ENCODE measurements at regions not wholly inside any gene's neighbourhood (a gene's known extent, or its start where the extent isn't known, plus 50 kb on each side); places are given as distances from the start of the nearest gene placed in this dataset.
"Not testable (repeated sequence)": the region's sequence is repeated elsewhere in the genome, so short reads cannot be mapped to it uniquely, and the experiment has no call there.

DNA sequence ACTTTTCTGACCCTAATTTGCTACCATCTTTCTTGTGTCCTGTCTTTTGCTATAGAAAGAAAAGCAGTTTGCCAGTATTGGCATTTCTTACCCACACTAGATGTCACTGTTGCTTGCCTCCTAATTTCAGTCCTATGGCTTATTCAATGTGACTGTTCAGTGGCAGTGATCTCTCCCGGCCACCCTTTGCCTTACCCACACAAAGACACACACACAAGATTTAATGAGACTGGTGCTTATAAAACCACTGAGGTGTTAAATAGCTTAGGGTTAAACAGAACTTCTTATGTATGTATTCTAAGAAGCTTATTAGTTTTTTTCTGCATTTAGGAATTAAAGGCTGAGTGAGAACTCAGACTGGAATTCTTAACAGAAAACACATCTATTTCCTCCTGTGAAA, 233.6 kb upstream of the ASCC3 start:
- peak; percentile 86 to 88 for DNase-seq

DNA sequence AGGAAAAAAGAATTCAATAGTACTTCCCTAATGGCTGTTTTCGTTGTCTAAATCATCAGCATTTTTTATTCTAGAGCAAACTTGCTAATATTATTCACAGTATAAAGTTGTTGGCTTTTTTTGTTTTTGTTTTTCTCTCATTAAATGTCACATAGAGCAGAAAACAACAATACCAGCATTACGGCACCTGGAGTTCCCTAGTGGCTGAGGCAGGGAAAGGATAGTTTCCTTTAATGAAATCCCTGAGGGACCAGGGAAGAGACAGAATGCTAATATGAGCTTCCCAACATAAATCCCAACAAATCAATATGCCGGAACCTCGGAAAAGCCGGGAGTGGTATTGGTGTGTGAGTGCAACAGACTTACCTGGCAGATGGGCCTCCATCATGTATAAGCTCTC, 235.2 kb upstream of the ASCC3 start:
- peak; percentile 3 to 41 for DNase-seq

- DNase-seq: peak; percentile 93
These were observed 236.4 kb upstream of the ASCC3 start for GRCh38 chr6:101117393-101118135.

DNA sequence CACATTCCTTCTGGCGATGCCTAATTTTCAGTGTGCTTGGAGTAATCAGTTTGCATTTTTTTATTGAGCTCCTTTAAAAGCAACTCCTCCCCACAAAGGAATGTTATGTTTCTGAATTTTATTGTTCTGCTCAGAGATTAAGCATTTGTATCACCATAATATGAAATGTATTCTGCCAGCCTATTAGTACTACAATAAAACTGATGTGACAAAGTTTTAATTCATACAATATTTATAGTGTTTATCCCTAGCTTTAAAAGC, 236.9 kb upstream of the ASCC3 start:
- no peak for DNase-seq

DNA sequence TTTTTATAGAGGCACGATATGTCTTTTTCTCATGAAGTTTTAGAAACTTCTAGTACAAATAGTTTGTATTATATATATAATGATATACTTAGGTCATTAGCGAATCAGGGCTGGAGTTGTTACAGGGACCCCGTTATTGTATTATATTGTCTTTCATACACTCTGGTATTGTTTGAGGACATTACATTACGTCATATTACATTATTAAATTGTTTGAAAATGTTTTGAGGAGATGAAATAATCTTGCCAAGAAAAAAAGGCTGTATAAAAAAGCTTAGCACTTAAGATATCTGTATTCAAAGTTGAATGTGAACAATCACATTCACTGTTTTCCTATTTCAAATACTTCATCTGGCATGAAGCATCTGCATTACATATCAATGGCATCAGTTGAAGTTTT, 239.6 kb upstream of the ASCC3 start:
- no peak for DNase-seq

- no peak for DNase-seq
These were observed 244.3 kb upstream of the ASCC3 start for GRCh38 chr6:101125380-101125971.

DNA sequence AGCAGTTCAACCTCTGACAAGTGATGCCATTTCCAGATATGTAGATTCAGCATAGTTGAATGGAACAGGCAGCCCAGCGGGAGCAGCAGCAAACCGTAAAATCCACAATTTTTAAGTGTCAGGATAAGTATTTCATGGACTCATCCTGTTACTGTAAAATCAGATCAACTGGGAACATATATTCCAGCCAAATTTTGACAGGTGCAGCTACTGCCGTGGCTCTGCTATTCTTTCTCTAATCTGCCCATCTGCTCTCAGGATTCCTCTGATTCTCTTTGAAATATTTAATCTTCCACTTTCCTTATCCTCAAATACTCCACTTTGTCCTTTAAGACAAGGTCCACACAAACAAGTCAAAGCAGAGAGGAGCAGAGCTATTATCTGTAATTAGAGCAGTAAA, 245.4 kb upstream of the ASCC3 start:
- no peak for DNase-seq

DNA sequence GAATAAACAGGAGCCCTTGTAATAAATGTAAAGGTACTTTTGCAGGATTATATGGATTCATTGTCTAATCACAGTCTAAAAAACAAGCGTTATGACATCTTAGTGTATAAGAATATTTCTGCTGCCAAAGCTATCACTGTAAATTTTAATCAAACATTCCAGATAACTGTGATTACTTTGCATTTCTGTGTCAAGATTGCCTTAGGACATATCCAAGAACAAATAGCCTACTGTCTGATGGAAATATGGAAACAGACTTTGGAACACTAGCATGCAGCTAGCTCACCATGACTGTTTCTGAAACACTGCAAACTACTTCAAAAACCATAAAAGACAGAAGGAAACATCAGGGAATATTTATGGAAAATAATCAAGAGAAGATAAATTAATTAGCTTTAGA, 248.7 kb upstream of the ASCC3 start:
- DNase-seq: peak; percentile 30 to 38

GRCh38 chr6:101146389-101146788, 247.1 kb upstream of the GRIK2 start:
- DNase-seq: no peak

DNA sequence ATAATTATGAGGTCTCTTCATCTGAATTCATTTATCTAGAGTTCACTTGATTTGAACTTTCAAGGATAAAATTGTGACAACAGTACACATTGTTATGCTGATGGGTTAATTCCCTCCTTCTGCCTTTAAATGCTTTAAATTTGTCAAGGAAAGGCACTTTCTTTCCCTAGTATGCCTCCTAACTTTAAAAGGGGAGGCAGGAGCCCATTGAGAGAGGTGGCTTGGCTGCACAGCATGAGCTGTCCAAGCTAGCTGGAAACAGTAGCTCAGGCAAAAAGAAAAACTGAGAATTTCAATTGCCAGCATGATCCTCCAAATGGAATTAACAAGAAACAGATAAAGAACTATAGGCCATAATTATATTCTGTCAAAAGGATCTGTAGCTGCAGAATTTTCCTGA, 243.3 kb upstream of the GRIK2 start:
- no peak for DNase-seq

DNA sequence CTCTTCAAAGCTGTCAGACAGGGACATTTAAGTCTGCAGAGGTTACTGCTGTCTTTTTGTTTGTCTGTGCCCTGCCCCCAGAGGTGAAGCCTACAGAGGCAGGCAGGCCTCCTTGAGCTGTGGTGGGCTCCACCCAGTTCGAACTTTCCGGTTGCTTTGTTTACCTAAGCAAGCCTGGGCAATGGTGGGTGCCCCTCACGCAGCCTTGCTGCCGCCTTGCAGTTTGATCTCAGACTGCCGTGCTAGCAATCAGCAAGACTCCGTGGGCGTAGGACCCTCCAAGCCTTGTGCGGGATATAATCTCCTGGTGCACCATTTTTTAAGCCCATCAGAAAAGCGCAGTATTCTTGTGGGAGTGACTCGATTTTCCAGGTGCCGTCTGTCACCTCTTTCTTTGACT, 235.9 kb upstream of the GRIK2 start:
- DNase-seq: not testable (repeated sequence)

DNA sequence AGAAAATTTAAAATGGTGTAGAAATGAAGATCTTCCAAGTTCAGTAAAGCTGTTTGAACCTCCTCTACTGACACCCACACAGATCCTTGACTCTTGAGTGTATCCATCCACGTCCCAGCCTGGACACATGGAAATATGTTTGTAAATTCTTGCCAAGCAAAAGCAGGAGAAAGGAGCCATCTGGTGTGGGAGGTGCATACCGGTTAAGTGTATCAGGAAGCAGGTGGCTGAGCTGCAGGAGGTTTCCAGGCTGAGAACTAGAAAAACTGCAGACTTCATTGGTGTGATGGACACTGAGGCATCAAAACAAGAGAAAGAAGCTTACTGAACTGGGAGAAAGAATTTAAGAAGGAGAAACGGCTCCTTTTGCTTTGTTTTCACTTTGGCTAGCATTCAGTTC, 229.9 kb upstream of the GRIK2 start:
- DNase-seq: no peak

- no peak for DNase-seq
These were observed 225.9 kb upstream of the GRIK2 start for GRCh38 chr6:101167638-101168037.

GRCh38 chr6:101171049-101171448, 222.5 kb upstream of the GRIK2 start:
- not testable (repeated sequence) for DNase-seq

DNA sequence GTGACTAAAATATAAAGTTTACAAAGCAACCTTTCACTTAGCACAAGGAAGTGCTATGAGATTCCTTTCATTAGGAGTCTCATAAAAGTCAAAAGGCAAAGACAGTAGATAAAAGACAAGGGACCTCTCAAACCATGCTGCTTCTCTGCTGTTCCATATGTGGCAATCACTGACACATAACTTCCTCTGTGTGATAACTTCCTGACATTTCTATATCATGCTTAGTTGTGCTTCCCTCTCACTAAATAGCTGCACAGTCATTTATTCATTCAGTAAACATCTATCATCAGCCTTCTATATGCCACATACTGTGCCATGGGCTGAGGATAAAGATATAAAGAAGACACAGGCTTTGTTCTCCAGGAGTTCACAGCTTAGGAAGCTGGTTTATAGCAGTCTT, 214.8 kb upstream of the GRIK2 start:
- no peak for DNase-seq

DNA sequence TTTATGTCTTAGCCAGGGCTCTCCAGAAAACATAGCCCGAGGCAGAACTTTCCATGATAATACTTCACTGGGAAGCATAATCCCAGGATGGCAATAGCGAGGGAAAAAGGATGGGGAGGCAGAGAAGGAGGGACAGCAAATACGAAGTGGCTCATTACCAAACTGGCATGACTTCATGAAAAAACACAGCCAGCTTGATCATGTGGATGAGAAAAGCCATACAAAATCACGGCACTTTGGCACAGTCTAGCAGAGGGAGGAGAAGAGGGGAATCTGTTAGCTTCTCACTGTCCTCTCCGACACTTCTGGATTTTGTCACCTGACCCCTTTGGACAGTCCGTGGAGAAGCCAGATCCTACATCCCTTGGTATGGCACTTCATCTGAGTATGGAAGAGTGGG, 212.5 kb upstream of the GRIK2 start:
- no peak for DNase-seq

DNA sequence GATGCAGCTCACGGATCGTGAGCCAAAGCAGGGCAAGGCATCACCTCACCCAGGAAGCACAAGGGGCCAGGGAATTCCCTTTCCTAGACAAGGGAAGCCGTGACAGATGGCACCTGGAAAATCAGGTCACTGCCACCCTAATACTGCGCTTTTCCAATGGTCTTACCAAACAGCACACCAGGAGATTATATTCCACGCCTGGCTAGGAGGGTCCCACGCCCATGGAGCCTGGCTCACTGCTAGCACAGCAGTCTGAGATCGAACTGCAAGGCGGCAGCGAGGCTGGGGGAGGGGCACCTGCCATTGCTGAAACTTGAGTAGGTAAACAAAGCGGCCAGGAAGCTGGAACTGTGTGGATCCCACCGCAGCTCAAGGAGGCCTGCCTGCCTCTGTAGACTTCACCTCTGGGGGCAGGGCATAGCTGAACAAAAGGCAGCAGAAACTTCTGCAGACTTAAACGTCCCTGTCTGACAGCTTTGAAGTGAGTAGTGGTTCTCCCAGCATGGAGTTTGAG, 205.2 kb upstream of the GRIK2 start:
- DNase-seq: peak in 1 of 2 experiments; percentile 3

DNA sequence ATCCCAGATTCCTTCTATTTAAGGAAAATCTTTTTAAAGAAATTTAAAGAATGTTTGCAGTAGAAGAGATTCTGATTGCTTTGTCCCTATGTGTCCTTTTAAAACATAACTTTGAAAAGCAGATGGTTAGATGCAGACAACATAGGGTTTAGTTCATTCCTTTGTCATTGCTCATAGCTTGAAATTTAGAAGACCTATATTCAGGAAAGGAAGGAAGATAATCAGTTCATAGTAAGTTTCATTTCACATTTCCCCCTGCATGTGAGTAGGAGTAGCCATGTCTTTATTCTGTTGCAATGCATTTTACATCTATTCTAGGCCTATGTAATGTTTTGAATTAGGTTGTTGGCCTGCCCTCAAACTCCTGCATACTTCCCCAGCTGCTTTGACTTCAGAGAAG, 197.9 kb upstream of the GRIK2 start:
- DNase-seq: no peak

DNA sequence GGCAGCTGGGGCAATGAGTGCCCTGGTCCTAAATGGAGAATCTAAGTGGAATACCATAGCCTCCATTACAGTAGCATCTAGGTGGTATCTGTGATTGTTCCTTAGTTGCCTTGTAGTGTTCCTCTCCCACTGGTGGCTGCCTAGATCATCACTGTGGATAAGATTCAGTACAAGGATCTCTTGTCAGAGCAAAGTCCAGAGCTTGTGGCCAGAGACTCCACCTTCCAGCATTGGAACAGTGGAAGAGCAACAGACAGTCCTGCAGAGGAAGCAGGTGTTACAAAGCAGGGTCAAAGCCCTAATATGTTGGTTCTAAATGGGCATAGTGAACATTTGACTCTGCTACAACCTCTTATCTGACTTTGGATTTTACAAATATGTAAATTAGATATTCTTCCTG, 194.1 kb upstream of the GRIK2 start:
- DNase-seq: no peak

DNA sequence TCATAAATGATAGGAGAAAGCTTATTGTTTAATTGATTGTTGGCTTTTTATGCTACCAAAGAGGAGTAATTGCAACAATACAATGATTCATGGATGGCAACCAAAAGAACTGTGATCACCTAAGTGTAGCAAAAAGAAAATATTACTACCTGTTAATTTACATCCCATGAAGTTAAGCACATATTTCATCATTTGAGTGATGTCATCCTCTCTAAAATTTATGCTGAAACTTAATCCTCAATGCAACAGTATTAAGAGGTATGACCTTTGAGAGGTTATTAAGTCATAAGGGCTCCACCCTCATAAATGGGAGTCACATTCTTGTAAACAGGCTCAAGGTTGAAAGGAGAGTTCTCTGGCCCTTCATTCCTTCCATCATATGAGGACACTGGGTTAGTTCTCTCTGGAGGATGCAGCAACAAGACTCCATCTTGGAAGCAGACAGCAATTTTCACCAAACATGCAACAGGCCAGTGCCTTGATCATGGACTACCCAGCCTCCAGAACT, 190.6 kb upstream of the GRIK2 start:
- DNase-seq: no peak

- no peak for DNase-seq
These were observed 189.8 kb upstream of the GRIK2 start for GRCh38 chr6:101203664-101204063.

DNA sequence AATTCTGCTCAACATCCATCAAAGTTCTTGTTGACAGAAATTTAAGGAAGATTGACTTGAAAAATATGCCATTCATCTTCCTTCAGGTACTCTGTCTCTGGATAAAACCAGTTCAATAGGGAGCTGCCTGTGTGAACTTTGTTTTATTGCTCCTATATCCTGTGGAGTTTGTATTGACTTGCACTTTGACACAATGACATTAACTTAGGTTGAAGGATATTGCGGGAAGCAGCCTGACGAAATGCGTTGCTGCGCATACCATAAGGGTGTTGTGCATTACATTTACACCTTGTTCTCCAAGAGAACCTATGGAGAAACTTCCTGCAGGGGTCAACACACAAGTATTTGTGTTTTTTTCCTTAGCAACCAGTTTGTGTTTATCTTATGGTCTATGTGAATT, 185.4 kb upstream of the GRIK2 start:
- no peak for DNase-seq

GRCh38 chr6:101212640-101213039, 180.9 kb upstream of the GRIK2 start:
- no peak for DNase-seq

GRCh38 chr6:101222007-101222406, 171.5 kb upstream of the GRIK2 start:
- DNase-seq: no peak

- no peak for DNase-seq
These were observed 168.8 kb upstream of the GRIK2 start for GRCh38 chr6:101224751-101225150.
